PFSK-1 (cell line): ENCODE measurements at regions not wholly inside any gene's neighbourhood (a gene's known extent, or its start where the extent isn't known, plus 50 kb on each side); places are given as distances from the start of the nearest gene placed in this dataset.

ENCODE experiments used
- POLR2AphosphoS5 ChIP-seq: IDR thresholded peaks from 2 replicates; pipeline ENCODE4 v1.6.1; 2012; ENCODE audit warnings: low read depth, mild to moderate bottlenecking, control low read depth, low read length, moderate library complexity
- REST ChIP-seq, 2 experiments: IDR thresholded peaks; 2 replicates each; pipeline versions ENCODE4 v1.6.1 to v1.8.0; 2011 to 2012; ENCODE audit warnings: low read depth in 2 of 2, low read length in 2 of 2, control low read depth in 1 of 2, inconsistent platforms in 1 of 2, mild to moderate bottlenecking in 1 of 2, moderate library complexity in 1 of 2; ENCODE audit not compliant: insufficient read depth in 1 of 2
- SIN3A ChIP-seq: IDR thresholded peaks from 2 replicates; pipeline ENCODE4 v1.6.1; 2012; ENCODE audit warnings: mild to moderate bottlenecking, low read length, moderate library complexity, borderline replicate concordance; ENCODE audit not compliant: insufficient read depth
- TAF1 ChIP-seq: IDR thresholded peaks from 2 replicates; pipeline ENCODE4 v1.6.1; 2012; ENCODE audit warnings: low read length, control low read depth, borderline replicate concordance; ENCODE audit not compliant: insufficient read depth

GRCh38 chr15:62437753-62438152 lies 272.7 kb upstream of the C2CD4B start:
- TF ChIP-seq REST (IDR thresholded peaks at IDR 0.05; ENCODE audit: insufficient read depth in 1 of 2, low read depth in 2 of 2, low read length in 2 of 2) (no peak), TAF1 (no peak), POLR2AphosphoS5 (no peak), SIN3A (no peak)
